22Rv1 (cell line): ENCODE measurements at regions not wholly inside any gene's neighbourhood (a gene's known extent, or its start where the extent isn't known, plus 50 kb on each side); places are given as distances from the start of the nearest gene placed in this dataset.

ENCODE experiments used
- ZFX ChIP-seq: fragments of 450-650 bp; IDR thresholded peaks from 2 replicates; pipeline ENCODE4 v1.6.1; 2017; ENCODE audit warnings: antibody characterized with exemption, borderline replicate concordance
- TF ChIP-seq, protein P1 (sequence below): fragments of 450-650 bp; IDR thresholded peaks from 2 replicates; pipeline ENCODE4 v1.5.1; 2017; ENCODE audit warnings: mild to moderate bottlenecking

- TF ChIP-seq, protein P1, sequence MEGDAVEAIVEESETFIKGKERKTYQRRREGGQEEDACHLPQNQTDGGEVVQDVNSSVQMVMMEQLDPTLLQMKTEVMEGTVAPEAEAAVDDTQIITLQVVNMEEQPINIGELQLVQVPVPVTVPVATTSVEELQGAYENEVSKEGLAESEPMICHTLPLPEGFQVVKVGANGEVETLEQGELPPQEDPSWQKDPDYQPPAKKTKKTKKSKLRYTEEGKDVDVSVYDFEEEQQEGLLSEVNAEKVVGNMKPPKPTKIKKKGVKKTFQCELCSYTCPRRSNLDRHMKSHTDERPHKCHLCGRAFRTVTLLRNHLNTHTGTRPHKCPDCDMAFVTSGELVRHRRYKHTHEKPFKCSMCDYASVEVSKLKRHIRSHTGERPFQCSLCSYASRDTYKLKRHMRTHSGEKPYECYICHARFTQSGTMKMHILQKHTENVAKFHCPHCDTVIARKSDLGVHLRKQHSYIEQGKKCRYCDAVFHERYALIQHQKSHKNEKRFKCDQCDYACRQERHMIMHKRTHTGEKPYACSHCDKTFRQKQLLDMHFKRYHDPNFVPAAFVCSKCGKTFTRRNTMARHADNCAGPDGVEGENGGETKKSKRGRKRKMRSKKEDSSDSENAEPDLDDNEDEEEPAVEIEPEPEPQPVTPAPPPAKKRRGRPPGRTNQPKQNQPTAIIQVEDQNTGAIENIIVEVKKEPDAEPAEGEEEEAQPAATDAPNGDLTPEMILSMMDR = no peak
- TF ChIP-seq ZFX = no peak
These were observed 54.7 kb downstream of the GAS1 start for GRCh38 chr9:86892576-86892975.
